A549 (cell line): ENCODE measurements at regions not wholly inside any gene's neighbourhood (a gene's known extent, or its start where the extent isn't known, plus 50 kb on each side); places are given as distances from the start of the nearest gene placed in this dataset.

Source experiments
- JUNB ChIP-seq: fragments of >200 bp; sonication (Bioruptor Twin); formaldehyde crosslinking; IDR thresholded peaks from 2 replicates; pipeline ENCODE4 v1.6.1; 2016
- MYC ChIP-seq: IDR thresholded peaks from 2 replicates; pipeline ENCODE4 v1.6.1; 2012; ENCODE audit warnings: mild to moderate bottlenecking, inconsistent platforms, low read length, improper control_type of control experiment, borderline replicate concordance
- NR3C1 ChIP-seq: fragments of >200 bp; sonication (Bioruptor Twin); formaldehyde crosslinking; IDR thresholded peaks from 3 replicates; pipeline ENCODE4 v1.6.1; 2017
- TFCP2L1 ChIP-seq: fragments of 250-450 bp; sonication (Bioruptor Pico); IDR thresholded peaks from 2 replicates; pipeline ENCODE4 v1.5.0; 2021; ENCODE audit warnings: mild to moderate bottlenecking
- TF ChIP-seq, protein P1 (sequence below): fragments of >200 bp; sonication (Bioruptor Twin); formaldehyde crosslinking; IDR thresholded peaks from 3 replicates; pipeline ENCODE4 v1.5.1; 2016
- TF ChIP-seq, protein P2 (sequence below): fragments of 450-650 bp; IDR thresholded peaks from 2 replicates; pipeline ENCODE4 v1.6.1; 2014; ENCODE audit warnings: antibody characterized with exemption
- TF ChIP-seq, protein P3 (sequence below): fragments of 200-600 bp; sonication (generic); IDR thresholded peaks from 2 replicates; pipeline ENCODE4 v1.6.1; 2016; ENCODE audit warnings: antibody characterized with exemption, mild to moderate bottlenecking, moderate library complexity

DNA sequence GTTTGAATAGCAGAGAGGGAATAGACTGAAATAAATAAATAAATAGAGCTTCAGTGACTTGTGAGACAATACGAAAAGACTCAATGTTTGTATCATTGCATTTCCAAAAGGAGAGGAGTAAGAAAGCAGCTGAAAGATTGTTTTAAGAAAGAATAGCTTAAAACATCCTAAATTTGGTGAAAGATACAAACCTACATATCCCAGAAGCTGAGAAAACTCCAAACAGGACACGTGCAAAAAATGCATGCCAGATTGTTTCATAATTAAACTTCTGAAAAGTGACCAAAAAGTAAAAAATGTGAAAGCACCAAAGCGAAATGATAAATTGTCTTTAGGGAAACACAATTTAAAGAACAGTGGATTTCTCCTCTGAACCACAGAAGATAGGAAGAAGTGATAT lies 711.0 kb downstream of the AACS start:
- TF ChIP-seq JUNB: no peak
- TF ChIP-seq NR3C1: no peak
- TF ChIP-seq, protein P1, sequence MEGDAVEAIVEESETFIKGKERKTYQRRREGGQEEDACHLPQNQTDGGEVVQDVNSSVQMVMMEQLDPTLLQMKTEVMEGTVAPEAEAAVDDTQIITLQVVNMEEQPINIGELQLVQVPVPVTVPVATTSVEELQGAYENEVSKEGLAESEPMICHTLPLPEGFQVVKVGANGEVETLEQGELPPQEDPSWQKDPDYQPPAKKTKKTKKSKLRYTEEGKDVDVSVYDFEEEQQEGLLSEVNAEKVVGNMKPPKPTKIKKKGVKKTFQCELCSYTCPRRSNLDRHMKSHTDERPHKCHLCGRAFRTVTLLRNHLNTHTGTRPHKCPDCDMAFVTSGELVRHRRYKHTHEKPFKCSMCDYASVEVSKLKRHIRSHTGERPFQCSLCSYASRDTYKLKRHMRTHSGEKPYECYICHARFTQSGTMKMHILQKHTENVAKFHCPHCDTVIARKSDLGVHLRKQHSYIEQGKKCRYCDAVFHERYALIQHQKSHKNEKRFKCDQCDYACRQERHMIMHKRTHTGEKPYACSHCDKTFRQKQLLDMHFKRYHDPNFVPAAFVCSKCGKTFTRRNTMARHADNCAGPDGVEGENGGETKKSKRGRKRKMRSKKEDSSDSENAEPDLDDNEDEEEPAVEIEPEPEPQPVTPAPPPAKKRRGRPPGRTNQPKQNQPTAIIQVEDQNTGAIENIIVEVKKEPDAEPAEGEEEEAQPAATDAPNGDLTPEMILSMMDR: no peak
- TF ChIP-seq, protein P2, sequence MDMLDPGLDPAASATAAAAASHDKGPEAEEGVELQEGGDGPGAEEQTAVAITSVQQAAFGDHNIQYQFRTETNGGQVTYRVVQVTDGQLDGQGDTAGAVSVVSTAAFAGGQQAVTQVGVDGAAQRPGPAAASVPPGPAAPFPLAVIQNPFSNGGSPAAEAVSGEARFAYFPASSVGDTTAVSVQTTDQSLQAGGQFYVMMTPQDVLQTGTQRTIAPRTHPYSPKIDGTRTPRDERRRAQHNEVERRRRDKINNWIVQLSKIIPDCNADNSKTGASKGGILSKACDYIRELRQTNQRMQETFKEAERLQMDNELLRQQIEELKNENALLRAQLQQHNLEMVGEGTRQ: no peak
- TF ChIP-seq MYC: no peak
- TF ChIP-seq, protein P3, sequence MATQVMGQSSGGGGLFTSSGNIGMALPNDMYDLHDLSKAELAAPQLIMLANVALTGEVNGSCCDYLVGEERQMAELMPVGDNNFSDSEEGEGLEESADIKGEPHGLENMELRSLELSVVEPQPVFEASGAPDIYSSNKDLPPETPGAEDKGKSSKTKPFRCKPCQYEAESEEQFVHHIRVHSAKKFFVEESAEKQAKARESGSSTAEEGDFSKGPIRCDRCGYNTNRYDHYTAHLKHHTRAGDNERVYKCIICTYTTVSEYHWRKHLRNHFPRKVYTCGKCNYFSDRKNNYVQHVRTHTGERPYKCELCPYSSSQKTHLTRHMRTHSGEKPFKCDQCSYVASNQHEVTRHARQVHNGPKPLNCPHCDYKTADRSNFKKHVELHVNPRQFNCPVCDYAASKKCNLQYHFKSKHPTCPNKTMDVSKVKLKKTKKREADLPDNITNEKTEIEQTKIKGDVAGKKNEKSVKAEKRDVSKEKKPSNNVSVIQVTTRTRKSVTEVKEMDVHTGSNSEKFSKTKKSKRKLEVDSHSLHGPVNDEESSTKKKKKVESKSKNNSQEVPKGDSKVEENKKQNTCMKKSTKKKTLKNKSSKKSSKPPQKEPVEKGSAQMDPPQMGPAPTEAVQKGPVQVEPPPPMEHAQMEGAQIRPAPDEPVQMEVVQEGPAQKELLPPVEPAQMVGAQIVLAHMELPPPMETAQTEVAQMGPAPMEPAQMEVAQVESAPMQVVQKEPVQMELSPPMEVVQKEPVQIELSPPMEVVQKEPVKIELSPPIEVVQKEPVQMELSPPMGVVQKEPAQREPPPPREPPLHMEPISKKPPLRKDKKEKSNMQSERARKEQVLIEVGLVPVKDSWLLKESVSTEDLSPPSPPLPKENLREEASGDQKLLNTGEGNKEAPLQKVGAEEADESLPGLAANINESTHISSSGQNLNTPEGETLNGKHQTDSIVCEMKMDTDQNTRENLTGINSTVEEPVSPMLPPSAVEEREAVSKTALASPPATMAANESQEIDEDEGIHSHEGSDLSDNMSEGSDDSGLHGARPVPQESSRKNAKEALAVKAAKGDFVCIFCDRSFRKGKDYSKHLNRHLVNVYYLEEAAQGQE: no peak
- no peak for TF ChIP-seq TFCP2L1 (CRISPR knock-in tag)
